ENCODE measurements at regions not wholly inside any gene's neighbourhood (a gene's known extent, or its start where the extent isn't known, plus 50 kb on each side); places are given as distances from the start of the nearest gene placed in this dataset.

- H3K79me2 ChIP-seq (ENCODE audit: insufficient read depth, low read length) = no peaks in the 10 kb centered on the region
- no peak for TF ChIP-seq EZH2phosphoT487 (IDR thresholded peaks at IDR 0.05; ENCODE audit: borderline replicate concordance)
- no peak for TF ChIP-seq CTCF (conservative IDR thresholded peaks at IDR 0.05; ENCODE audit: low read length)
- H3F3A ChIP-seq (ENCODE audit: low read depth) = no peaks in the 10 kb centered on the region
- H3K36me3 ChIP-seq (ENCODE audit: insufficient read depth, low read length) = no peaks in the 10 kb centered on the region
- no peak overlapping the region for H2AFZ ChIP-seq (ENCODE audit: low read length)
- H3K4me3 ChIP-seq (ENCODE audit: low read length, poor library complexity, severe bottlenecking) = no peak overlapping the region
- no peaks in the 10 kb centered on the region for H3K4me1 ChIP-seq (ENCODE audit: insufficient read depth, low read length, poor library complexity, severe bottlenecking)
- no peaks in the 10 kb centered on the region for H3K9me3 ChIP-seq (ENCODE audit: insufficient read depth, low read depth, low read length)
- H3K27me3 ChIP-seq (ENCODE audit: insufficient read depth, low read length, poor library complexity, severe bottlenecking) = no peaks in the 10 kb centered on the region
- no peaks in the 10 kb centered on the region for H3K9me2 ChIP-seq (replicated peaks; ENCODE audit: low read depth, low read length)
- H3K4me2 ChIP-seq (ENCODE audit: low read depth, low read length, poor library complexity, severe bottlenecking) = no peak overlapping the region
- no peak overlapping the region for H3K9ac ChIP-seq (ENCODE audit: low read depth, low read length, poor library complexity, severe bottlenecking)
- no peaks in the 10 kb centered on the region for H4K20me1 ChIP-seq (ENCODE audit: insufficient read depth, low read length, poor library complexity, severe bottlenecking)
Observed at GRCh38 chr12:93174473-93174872, 203.3 kb upstream of the NUDT4 start.

- H3K4me1 ChIP-seq (ENCODE audit: insufficient read depth, low read length, poor library complexity, severe bottlenecking) = no peaks in the 10 kb centered on the region
- TF ChIP-seq CTCF (conservative IDR thresholded peaks at IDR 0.05; ENCODE audit: low read length) = no peak
- TF ChIP-seq EZH2phosphoT487 (IDR thresholded peaks at IDR 0.05; ENCODE audit: borderline replicate concordance) = no peak
- no peak overlapping the region for H3K4me3 ChIP-seq (ENCODE audit: low read length, poor library complexity, severe bottlenecking)
- no peaks in the 10 kb centered on the region for H3K9me3 ChIP-seq (ENCODE audit: insufficient read depth, low read depth, low read length)
- no peak overlapping the region for H2AFZ ChIP-seq (ENCODE audit: low read length)
- H3K36me3 ChIP-seq (ENCODE audit: insufficient read depth, low read length) = no peaks in the 10 kb centered on the region
- no peak overlapping the region for H3K4me2 ChIP-seq (ENCODE audit: low read depth, low read length, poor library complexity, severe bottlenecking)
- no peaks in the 10 kb centered on the region for H3K9me2 ChIP-seq (replicated peaks; ENCODE audit: low read depth, low read length)
- H3F3A ChIP-seq (ENCODE audit: low read depth) = no peaks in the 10 kb centered on the region
- no peaks in the 10 kb centered on the region for H3K27me3 ChIP-seq (ENCODE audit: insufficient read depth, low read length, poor library complexity, severe bottlenecking)
- no peaks in the 10 kb centered on the region for H4K20me1 ChIP-seq (ENCODE audit: insufficient read depth, low read length, poor library complexity, severe bottlenecking)
- H3K9ac ChIP-seq (ENCODE audit: low read depth, low read length, poor library complexity, severe bottlenecking) = no peak overlapping the region
- H3K79me2 ChIP-seq (ENCODE audit: insufficient read depth, low read length) = no peaks in the 10 kb centered on the region
Observed at GRCh38 chr12:93176165-93176564, 201.6 kb upstream of the NUDT4 start.

GRCh38 chr12:93176610-93177126 is 201.1 kb upstream of the NUDT4 start:
- Histone ChIP-seq H3K4me3 (ENCODE audit: low read length, poor library complexity, severe bottlenecking) (no peak overlapping the region), H3K9me2 (replicated peaks; ENCODE audit: low read depth, low read length) (no peaks in the 10 kb centered on the region), H3K4me2 (ENCODE audit: low read depth, low read length, poor library complexity, severe bottlenecking) (no peak overlapping the region), H3K36me3 (ENCODE audit: insufficient read depth, low read length) (no peaks in the 10 kb centered on the region), H4K20me1 (ENCODE audit: insufficient read depth, low read length, poor library complexity, severe bottlenecking) (no peaks in the 10 kb centered on the region), H3K4me1 (ENCODE audit: insufficient read depth, low read length, poor library complexity, severe bottlenecking) (no peaks in the 10 kb centered on the region), H3K9me3 (ENCODE audit: insufficient read depth, low read depth, low read length) (no peaks in the 10 kb centered on the region), H3K79me2 (ENCODE audit: insufficient read depth, low read length) (no peaks in the 10 kb centered on the region), H3K9ac (ENCODE audit: low read depth, low read length, poor library complexity, severe bottlenecking) (no peak overlapping the region), H3F3A (ENCODE audit: low read depth) (no peaks in the 10 kb centered on the region), H3K27me3 (ENCODE audit: insufficient read depth, low read length, poor library complexity, severe bottlenecking) (no peaks in the 10 kb centered on the region), H2AFZ (ENCODE audit: low read length) (no peak overlapping the region)
- no peak for TF ChIP-seq EZH2phosphoT487 (IDR thresholded peaks at IDR 0.05; ENCODE audit: borderline replicate concordance)
- TF ChIP-seq CTCF (conservative IDR thresholded peaks at IDR 0.05; ENCODE audit: low read length) = no peak
